ENCODE measurements at regions not wholly inside any gene's neighbourhood (a gene's known extent, or its start where the extent isn't known, plus 50 kb on each side); places are given as distances from the start of the nearest gene placed in this dataset.
A peak's percentile ranks its signal among the peaks of the same experiment; 100 is the strongest.

- TF ChIP-seq EZH2phosphoT487 (IDR thresholded peaks at IDR 0.05) (no peak), EZH2 (IDR thresholded peaks at IDR 0.05) (no peak)
- H4K20me1 ChIP-seq (ENCODE audit: low read depth): no peaks in the 10 kb centered on the region
- H3K27ac Mint-ChIP-seq: no peak overlapping the region
- H2AFZ ChIP-seq (replicated peaks): no peak overlapping the region
- peaks cover 12% of the 10 kb centered on the region for H3K4me1 ChIP-seq
- H3K4me3 ChIP-seq: no peak overlapping the region
- H3K36me3 ChIP-seq: no peaks in the 10 kb centered on the region
- H3F3A ChIP-seq (ENCODE audit: low read depth): peaks cover 6% of the 10 kb centered on the region
- no peaks in the 10 kb centered on the region for H3K79me2 ChIP-seq (ENCODE audit: low read depth)
- no peaks in the 10 kb centered on the region for H3K36me3 Mint-ChIP-seq
- no peaks in the 10 kb centered on the region for H3K27me3 Mint-ChIP-seq (ENCODE audit: insufficient read depth, low read depth)
- H3K27me3 ChIP-seq: no peaks in the 10 kb centered on the region
- H3K9me3 ChIP-seq (ENCODE audit: low read depth): no peaks in the 10 kb centered on the region
- H3K27ac ChIP-seq: no peak overlapping the region
- no peak overlapping the region for H3K4me3 Mint-ChIP-seq
- no peak overlapping the region for H3K9ac ChIP-seq
- DNase-seq (ENCODE audit: low spot score): no peak
- H3K4me2 ChIP-seq: no peak overlapping the region
- H3K4me1 Mint-ChIP-seq: peaks cover 19% of the 10 kb centered on the region
- no peaks in the 10 kb centered on the region for H3K9me3 Mint-ChIP-seq
Observed at GRCh38 chr7:4612237-4612636, 69.9 kb upstream of the FOXK1 start.

GRCh38 chr7:4612939-4613841 is 68.9 kb upstream of the FOXK1 start:
- H3K79me2 ChIP-seq (ENCODE audit: low read depth): no peaks in the 10 kb centered on the region
- H3K9ac ChIP-seq: no peak overlapping the region
- no peaks in the 10 kb centered on the region for H3K27me3 ChIP-seq
- peaks cover 1% of the 10 kb centered on the region for H3K27me3 Mint-ChIP-seq (ENCODE audit: insufficient read depth, low read depth)
- peak; percentile 37 for DNase-seq (ENCODE audit: low spot score)
- H3K4me3 ChIP-seq: no peak overlapping the region
- peaks cover 16% of the 10 kb centered on the region for H3K4me1 Mint-ChIP-seq
- H3K36me3 ChIP-seq: no peaks in the 10 kb centered on the region
- no peaks in the 10 kb centered on the region for H3K9me3 Mint-ChIP-seq
- no peak overlapping the region for H3K27ac ChIP-seq
- H3F3A ChIP-seq (ENCODE audit: low read depth): peaks cover 6% of the 10 kb centered on the region
- no peaks in the 10 kb centered on the region for H3K9me3 ChIP-seq (ENCODE audit: low read depth)
- H2AFZ ChIP-seq (replicated peaks): peak overlapping the region; percentile 95
- peaks cover 12% of the 10 kb centered on the region for H3K4me1 ChIP-seq
- no peak for TF ChIP-seq EZH2phosphoT487 (IDR thresholded peaks at IDR 0.05)
- no peak for TF ChIP-seq EZH2 (IDR thresholded peaks at IDR 0.05)
- TF ChIP-seq, protein P1, sequence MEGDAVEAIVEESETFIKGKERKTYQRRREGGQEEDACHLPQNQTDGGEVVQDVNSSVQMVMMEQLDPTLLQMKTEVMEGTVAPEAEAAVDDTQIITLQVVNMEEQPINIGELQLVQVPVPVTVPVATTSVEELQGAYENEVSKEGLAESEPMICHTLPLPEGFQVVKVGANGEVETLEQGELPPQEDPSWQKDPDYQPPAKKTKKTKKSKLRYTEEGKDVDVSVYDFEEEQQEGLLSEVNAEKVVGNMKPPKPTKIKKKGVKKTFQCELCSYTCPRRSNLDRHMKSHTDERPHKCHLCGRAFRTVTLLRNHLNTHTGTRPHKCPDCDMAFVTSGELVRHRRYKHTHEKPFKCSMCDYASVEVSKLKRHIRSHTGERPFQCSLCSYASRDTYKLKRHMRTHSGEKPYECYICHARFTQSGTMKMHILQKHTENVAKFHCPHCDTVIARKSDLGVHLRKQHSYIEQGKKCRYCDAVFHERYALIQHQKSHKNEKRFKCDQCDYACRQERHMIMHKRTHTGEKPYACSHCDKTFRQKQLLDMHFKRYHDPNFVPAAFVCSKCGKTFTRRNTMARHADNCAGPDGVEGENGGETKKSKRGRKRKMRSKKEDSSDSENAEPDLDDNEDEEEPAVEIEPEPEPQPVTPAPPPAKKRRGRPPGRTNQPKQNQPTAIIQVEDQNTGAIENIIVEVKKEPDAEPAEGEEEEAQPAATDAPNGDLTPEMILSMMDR (IDR thresholded peaks at IDR 0.05): no peak
- no peaks in the 10 kb centered on the region for H3K36me3 Mint-ChIP-seq
- H4K20me1 ChIP-seq (ENCODE audit: low read depth): no peaks in the 10 kb centered on the region
- H3K27ac Mint-ChIP-seq: peak overlapping the region; percentile 76
- H3K4me3 Mint-ChIP-seq: no peak overlapping the region
- H3K4me2 ChIP-seq: peak overlapping the region; percentile 22

GRCh38 chr7:4613846-4614548 is 68.1 kb upstream of the FOXK1 start:
- Histone ChIP-seq H3K4me3 (no peak overlapping the region), H3K9me3 (ENCODE audit: low read depth) (no peaks in the 10 kb centered on the region), H3F3A (ENCODE audit: low read depth) (peaks cover 6% of the 10 kb centered on the region), H3K79me2 (ENCODE audit: low read depth) (no peaks in the 10 kb centered on the region), H3K27me3 (no peaks in the 10 kb centered on the region), H3K9ac (no peak overlapping the region), H4K20me1 (ENCODE audit: low read depth) (no peaks in the 10 kb centered on the region), H3K4me1 (peaks cover 12% of the 10 kb centered on the region), H3K4me2 (peak overlapping the region; percentile 22), H3K36me3 (no peaks in the 10 kb centered on the region), H2AFZ (replicated peaks) (peak overlapping the region; percentile 95), H3K27ac (no peak overlapping the region)
- H3K36me3 Mint-ChIP-seq: no peaks in the 10 kb centered on the region
- TF ChIP-seq EZH2phosphoT487 (IDR thresholded peaks at IDR 0.05): no peak
- no peak for TF ChIP-seq EZH2 (IDR thresholded peaks at IDR 0.05)
- TF ChIP-seq, protein P1 (IDR thresholded peaks at IDR 0.05): no peak
- no peak for DNase-seq (ENCODE audit: low spot score)
- H3K9me3 Mint-ChIP-seq: no peaks in the 10 kb centered on the region
- H3K4me3 Mint-ChIP-seq: no peak overlapping the region
- peak overlapping the region; percentile 76 for H3K27ac Mint-ChIP-seq
- H3K4me1 Mint-ChIP-seq: peaks cover 16% of the 10 kb centered on the region
- peaks cover 2% of the 10 kb centered on the region for H3K27me3 Mint-ChIP-seq (ENCODE audit: insufficient read depth, low read depth)
